ENCODE measurements at regions not wholly inside any gene's neighbourhood (a gene's known extent, or its start where the extent isn't known, plus 50 kb on each side); places are given as distances from the start of the nearest gene placed in this dataset.
A peak's percentile ranks its signal among the peaks of the same experiment; 100 is the strongest.

GRCh38 chr5:126301056-126301455 lies 122.2 kb upstream of the GRAMD2B start:
- no peak for FAIRE-seq
- DNase-seq (ENCODE audit: insufficient read length, low spot score), result no peak

- no peak for DNase-seq (ENCODE audit: insufficient read length, low spot score)
- FAIRE-seq, result no peak
These were observed 113.3 kb upstream of the GRAMD2B start for GRCh38 chr5:126309860-126310259.

GRCh38 chr5:126311766-126312165 lies 111.4 kb upstream of the GRAMD2B start:
- FAIRE-seq, result no peak
- DNase-seq (ENCODE audit: insufficient read length, low spot score), result no peak

GRCh38 chr5:126315341-126315740 lies 107.9 kb upstream of the GRAMD2B start:
- FAIRE-seq (no peak), DNase-seq (ENCODE audit: insufficient read length, low spot score) (no peak)

- DNase-seq (ENCODE audit: insufficient read length, low spot score) (no peak), FAIRE-seq (no peak)
These were observed 90.9 kb upstream of the GRAMD2B start for GRCh38 chr5:126332326-126332725.

- DNase-seq (ENCODE audit: insufficient read length, low spot score), result no peak
- FAIRE-seq, result peak; percentile 20
These were observed 88.4 kb upstream of the GRAMD2B start for GRCh38 chr5:126334760-126335159.

GRCh38 chr5:126335886-126336285 lies 87.3 kb upstream of the GRAMD2B start:
- no peak for DNase-seq (ENCODE audit: insufficient read length, low spot score)
- no peak for FAIRE-seq

GRCh38 chr5:126338635-126339034 lies 84.6 kb upstream of the GRAMD2B start:
- DNase-seq (ENCODE audit: insufficient read length, low spot score) (no peak), FAIRE-seq (no peak)

GRCh38 chr5:126339215-126339805 lies 83.9 kb upstream of the GRAMD2B start:
- DNase-seq (ENCODE audit: insufficient read length, low spot score), result peak; percentile 41
- peak; percentile 48 for FAIRE-seq

GRCh38 chr5:126341906-126342630 lies 81.1 kb upstream of the GRAMD2B start:
- DNase-seq (ENCODE audit: insufficient read length, low spot score) (no peak), FAIRE-seq (no peak)

GRCh38 chr5:126348855-126349635 lies 74.2 kb upstream of the GRAMD2B start:
- no peak for FAIRE-seq

GRCh38 chr5:126351153-126351552 lies 72.1 kb upstream of the GRAMD2B start:
- peak; percentile 48 for DNase-seq (ENCODE audit: insufficient read length, low spot score)
- no peak for FAIRE-seq

More at GRCh38 chr5:126348855-126349635, 74.2 kb upstream of the GRAMD2B start:
- no peak for DNase-seq (ENCODE audit: insufficient read length, low spot score)

GRCh38 chr5:126354012-126354857 lies 69.0 kb upstream of the GRAMD2B start:
- peak; percentile 72 for FAIRE-seq
- DNase-seq (ENCODE audit: insufficient read length, low spot score), result peak; percentile 75

GRCh38 chr5:126354858-126355731 lies 68.1 kb upstream of the GRAMD2B start:
- FAIRE-seq, result no peak
- no peak for DNase-seq (ENCODE audit: insufficient read length, low spot score)

- DNase-seq (ENCODE audit: insufficient read length, low spot score), result no peak
- no peak for FAIRE-seq
These were observed 67.3 kb upstream of the GRAMD2B start for GRCh38 chr5:126355940-126356339.

GRCh38 chr5:126357585-126358342 lies 65.4 kb upstream of the GRAMD2B start:
- FAIRE-seq, result no peak

GRCh38 chr5:126358525-126358924 lies 64.7 kb upstream of the GRAMD2B start:
- FAIRE-seq (peak; percentile 49), DNase-seq (ENCODE audit: insufficient read length, low spot score) (no peak)

More at GRCh38 chr5:126357585-126358342, 65.4 kb upstream of the GRAMD2B start:
- DNase-seq (ENCODE audit: insufficient read length, low spot score), result no peak

- DNase-seq (ENCODE audit: insufficient read length, low spot score) (no peak), FAIRE-seq (no peak)
These were observed 63.3 kb upstream of the GRAMD2B start for GRCh38 chr5:126359884-126360283.

- DNase-seq (ENCODE audit: insufficient read length, low spot score) (no peak), FAIRE-seq (no peak)
These were observed 62.7 kb upstream of the GRAMD2B start for GRCh38 chr5:126360467-126360866.
